Ishikawa (cell line): ENCODE measurements at regions not wholly inside any gene's neighbourhood (a gene's known extent, or its start where the extent isn't known, plus 50 kb on each side); places are given as distances from the start of the nearest gene placed in this dataset.

ENCODE experiments used
- EGR1 ChIP-seq: IDR thresholded peaks from 2 replicates; pipeline ENCODE4 v1.6.1; 2012
- EP300 ChIP-seq: IDR thresholded peaks from 2 replicates; pipeline ENCODE4 v1.6.1; 2012; ENCODE audit warnings: borderline replicate concordance
- FOXM1 ChIP-seq: IDR thresholded peaks from 2 replicates; pipeline ENCODE4 v1.6.1; 2012; ENCODE audit warnings: low read depth, borderline replicate concordance
- MAX ChIP-seq: IDR thresholded peaks from 2 replicates; pipeline ENCODE4 v1.6.1; 2012
- NFIC ChIP-seq: IDR thresholded peaks from 2 replicates; pipeline ENCODE4 v1.6.1; 2012
- REST ChIP-seq: IDR thresholded peaks from 2 replicates; pipeline ENCODE4 v1.6.1; 2012; ENCODE audit warnings: low read depth, mild to moderate bottlenecking

- TF ChIP-seq NFIC = no peak
- no peak for TF ChIP-seq EP300
- no peak for TF ChIP-seq MAX
- TF ChIP-seq REST = no peak
- no peak for TF ChIP-seq EGR1
- TF ChIP-seq FOXM1 = no peak
These were observed 384.4 kb downstream of the FGF9 start for GRCh38 chr13:22055259-22055658.
